Ammon's horn (tissue), 1 donor: ENCODE measurements at regions not wholly inside any gene's neighbourhood (a gene's known extent, or its start where the extent isn't known, plus 50 kb on each side); places are given as distances from the start of the nearest gene placed in this dataset.

ENCODE experiments used
- DNase-seq: peaks from one replicate; pipeline ENCODE4 v3.0.0-alpha.2; 2016; ENCODE audit warnings: low spot score

DNA sequence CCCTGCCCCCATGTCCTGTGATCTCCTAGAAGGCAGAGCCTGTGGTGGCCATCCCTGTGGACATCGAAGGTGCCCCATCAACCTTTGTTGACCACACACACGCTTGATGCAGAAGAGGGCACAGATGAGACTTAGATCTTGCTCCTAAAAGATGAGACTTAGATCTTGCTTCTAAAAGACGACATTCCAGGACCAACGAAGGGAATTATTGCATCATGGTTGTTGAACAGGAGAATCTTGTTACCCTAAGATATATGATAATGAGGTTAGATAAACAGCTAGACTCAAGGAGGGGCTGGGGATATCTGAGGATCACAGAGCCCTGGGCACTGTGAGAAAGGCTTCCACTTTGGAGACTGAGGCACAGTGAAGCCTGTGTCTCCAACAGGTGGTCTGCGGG is 91.1 kb upstream of the WSCD2 start:
- DNase-seq, result no peak

DNA sequence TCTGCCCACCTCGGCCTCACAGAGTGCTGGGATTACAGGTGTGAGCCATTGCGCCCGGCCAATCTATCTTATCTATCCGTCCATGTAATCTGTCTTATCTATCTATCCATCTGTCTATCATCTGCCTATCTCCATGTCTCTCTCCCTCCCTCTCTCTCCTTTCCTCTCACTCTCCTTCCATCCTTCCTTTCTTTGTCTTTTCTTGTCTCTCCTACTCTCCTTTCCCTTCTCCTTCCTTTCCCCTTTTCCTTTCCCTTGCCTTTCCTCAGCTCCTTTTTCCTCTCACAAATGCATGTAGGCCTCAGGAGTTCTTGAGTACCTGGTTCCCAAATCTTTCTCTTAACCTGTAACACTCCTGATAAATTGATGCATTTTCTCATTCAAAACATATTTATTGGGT is 89.3 kb upstream of the WSCD2 start:
- DNase-seq, result no peak

DNA sequence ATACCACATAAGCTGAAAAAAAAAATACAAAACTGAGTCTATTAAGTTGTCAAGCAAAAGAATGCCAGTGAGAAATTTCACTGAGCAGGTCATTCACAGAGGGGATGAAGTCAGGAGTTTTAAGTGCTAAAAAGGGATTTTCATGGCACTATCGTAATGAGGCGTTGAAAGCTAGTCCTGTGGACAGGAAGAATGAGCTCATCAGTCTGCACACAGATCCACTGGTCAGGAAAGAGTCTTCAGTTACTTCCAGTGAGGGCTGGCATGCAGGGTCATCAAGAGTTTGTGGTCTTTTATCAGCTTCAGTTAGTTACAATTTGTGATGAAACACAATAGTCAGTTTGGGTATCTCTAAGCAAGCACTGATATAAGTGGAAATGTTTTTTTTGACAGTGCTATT is 88.1 kb upstream of the WSCD2 start:
- DNase-seq, result no peak

DNA sequence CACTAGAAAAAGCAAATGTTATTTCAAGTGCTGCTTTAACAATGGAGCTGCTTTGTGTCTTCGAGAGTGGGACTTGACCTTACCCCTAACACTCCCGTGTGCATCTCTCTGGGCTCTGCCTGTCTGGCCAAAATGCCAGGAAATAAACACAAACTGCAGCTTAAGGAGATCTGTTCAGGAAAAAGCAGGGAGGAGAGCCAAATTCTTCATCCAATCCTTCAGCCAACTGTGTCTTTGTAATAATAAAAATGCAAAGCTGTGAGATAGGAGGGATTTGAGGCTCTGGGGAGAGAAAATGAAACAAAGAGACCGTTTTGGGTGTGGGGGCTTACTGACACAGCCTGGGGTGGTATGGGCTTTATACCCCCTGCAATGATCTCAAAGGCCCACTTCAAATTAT is 85.8 kb upstream of the WSCD2 start:
- no peak for DNase-seq

DNA sequence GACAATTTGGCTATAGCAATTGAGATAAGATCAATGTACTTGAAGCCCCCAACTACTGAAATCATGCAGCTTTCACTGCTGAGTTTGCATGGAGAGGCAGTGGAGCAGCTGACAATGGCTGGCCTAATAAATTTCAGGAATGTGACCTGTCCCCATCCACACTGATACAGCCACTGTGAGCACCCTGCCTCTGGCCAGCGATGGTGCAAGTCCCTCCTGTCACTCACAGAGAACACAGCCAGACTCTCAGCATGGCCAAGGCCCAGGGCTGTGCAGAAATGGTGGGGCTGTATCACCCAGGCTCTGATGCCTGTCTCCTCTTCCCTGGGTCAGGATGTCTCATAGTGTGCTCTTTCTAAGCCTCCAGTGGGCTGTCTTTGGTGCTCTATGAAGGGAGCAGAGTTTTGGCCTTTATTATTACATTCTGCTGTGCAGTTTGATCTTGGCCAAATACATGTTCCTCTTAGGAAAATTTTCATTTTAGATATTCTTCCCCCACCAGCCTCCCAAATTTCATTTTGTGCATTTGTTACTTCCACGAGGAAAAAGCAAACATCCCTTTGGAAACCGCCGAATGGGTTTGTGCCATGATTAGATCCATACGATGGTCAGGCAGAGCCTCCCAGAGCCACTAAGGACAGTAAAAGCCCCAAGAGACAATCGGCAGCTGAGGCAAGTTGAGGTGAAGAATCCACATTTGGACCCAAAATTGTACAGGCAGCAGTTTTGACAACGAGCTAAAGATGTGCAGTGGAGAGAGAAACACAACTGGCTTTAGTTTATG is 85.1 kb upstream of the WSCD2 start:
- no peak for DNase-seq

DNA sequence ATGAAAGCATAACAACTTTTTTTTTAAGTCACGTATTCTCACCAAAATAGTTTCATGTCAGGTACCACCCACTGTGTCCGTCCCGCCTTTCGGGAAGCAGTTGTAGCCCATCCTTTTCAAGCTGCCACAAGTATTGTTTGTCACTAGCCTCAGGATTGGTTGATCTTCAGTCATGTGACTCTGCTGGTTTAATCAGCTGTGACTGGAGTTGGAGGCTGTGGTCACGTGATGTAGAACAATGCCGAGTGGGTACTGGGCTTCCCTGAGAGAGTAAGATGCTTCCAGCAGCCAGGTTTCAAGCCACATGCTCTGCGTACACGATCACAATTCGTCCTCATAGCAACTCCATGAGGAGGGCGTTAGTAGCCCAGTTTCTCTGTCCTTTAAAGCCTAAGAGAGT is 83.0 kb upstream of the WSCD2 start:
- no peak for DNase-seq

DNA sequence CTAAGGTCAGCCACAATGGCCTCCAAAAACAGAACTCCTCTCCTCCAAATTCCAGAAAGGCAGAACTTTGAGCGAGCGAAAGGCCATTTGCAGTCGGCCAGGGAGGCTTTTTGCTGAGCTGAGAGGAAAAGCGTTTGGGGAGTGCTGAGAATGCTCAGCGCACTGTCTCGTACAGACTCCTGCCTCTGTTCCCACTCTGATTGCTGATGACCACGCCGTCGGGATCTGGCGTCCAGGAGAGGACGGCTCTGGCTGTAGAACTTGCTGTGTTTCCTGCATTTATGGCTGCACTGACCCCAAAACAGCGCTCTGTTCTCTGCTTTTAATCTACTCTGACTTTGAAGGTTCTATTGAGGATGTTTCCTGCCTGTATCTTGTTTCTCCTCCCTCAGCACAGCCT is 82.4 kb upstream of the WSCD2 start:
- no peak for DNase-seq

DNA sequence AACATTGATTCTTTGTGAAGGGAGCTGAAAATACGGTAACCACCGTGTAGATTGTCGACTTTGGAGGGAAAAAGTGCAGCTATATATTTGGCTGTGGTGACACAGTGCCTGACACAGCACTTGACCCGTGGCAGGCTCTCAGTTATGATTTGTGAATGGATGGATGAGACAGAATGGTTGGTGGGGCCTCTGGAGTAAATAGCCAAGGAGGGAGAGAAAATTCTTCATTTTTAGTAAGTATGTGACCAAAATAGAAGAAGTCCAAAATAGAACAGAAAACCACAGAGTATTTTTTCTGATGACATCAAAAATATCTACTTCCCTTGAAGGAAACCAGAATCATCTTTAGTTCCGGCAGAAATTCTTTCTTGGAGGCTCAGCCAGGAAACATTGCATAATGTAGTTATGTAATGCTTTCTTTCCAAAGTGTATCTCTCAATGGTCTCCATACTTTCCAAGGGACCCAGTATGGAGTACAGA is 82.0 kb upstream of the WSCD2 start:
- DNase-seq, result no peak

DNA sequence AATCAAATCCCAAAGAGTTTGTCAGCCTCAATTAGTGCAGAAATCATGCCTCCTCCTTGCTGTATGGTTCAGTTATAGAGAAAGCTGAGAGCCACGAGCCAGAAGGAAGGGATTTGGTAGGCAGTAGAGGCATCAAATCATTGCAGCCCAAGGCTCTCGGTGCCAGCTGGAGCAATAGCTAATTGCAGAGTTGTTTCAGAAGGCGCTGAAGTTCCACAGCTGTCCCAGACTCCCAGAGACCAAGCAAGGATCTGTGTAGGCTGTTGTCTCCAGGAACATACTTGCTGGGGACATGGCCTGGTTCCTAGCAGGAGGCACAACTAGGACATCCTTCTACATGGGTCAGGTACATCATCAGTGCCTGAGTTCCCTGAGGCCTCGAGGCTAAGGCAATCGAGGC is 80.4 kb upstream of the WSCD2 start:
- peak; percentile 13 for DNase-seq

DNA sequence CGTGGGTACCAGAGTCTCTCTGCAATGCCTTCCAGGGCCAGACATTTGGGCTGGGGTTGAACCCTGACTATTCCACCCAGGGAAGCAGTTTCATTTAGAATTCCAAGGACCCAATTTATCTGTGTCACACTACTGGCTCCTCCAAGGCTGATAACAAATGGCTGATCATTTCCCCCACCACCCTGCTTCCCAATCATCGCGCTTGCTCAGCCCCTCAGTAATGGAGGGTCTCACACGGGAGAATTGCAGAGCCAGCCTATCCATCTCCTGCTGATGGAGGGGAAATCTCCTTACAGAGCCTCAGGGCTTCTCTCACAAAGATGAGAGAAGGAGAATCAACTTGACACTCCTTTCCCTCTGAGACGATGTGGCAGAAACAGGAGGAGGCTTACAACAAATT is 78.4 kb upstream of the WSCD2 start:
- no peak for DNase-seq

DNA sequence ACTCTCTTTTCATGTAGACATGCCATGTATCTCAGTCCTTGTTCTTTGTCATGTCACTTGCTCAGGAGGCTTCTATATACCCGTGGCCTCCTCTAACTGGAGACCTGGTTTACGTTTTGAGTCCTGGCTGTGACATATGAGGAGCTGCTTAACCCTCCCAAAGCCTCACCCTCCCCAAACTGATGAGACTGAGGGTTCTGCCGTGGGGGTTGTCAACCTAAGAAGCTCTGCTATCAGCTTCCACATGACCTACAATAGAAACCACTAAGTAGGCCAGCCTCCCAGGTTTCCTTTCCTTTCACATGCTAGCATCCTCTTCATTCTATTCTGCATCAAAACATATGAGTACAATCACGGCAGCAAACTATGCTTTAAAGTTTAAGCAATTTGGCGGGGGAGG is 76.8 kb upstream of the WSCD2 start:
- no peak for DNase-seq

DNA sequence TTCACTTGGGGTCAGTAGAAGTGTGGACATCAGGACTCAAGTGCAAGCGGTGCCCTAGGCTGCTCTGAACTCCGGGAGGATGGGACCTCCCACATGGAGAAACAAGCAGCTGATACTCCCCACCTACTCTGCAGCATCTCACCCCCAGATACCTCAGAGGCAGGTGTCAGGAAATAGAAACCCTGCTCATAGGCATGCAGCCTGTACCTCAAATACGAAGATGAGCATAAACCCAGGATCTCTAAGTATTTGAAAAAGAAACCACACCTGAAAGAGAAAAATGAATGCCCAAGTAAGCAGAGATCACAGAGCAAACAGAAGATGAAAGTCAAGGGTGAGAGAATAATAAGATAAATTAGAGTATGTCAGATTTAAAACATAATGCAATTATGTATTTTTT is 75.6 kb upstream of the WSCD2 start:
- no peak for DNase-seq

DNA sequence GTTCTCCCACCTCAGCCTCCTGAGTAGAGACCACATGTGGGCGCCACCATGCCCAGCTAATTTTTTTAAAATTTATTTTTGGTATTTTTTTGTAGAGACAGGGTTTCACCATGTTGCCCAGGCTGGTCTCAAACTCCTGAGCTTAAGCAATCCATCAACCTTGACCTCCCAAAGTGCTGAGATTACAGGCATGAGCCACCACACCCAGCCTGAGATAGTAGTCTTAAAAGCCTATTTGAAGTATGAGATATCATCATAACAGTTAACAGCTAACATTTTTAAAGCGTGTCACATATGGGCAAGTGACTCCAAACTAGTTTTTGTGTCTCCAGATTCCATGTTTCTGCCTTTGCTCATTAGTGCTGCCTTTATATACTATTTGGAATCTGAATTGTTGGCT is 74.6 kb upstream of the WSCD2 start:
- no peak for DNase-seq

DNA sequence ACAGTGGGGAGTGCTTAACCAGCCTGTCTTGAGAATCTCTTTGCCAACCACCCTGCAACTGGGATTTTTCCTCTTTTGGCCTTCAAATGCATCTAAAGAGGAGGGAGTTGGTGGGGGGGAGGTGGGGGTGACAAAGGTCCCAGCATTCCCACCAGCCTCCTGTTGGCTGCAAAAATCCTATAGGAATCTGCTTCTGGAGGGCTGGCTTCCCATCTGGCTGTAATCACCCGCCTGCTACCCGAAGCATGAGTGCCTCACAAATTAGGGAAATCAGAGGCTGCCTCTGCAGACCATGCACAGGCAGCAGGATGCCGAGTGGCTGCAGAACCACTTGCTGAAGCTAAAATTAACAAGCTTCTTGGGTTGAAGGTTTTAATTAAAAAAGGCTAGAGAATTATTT is 73.9 kb upstream of the WSCD2 start:
- DNase-seq, result no peak

DNA sequence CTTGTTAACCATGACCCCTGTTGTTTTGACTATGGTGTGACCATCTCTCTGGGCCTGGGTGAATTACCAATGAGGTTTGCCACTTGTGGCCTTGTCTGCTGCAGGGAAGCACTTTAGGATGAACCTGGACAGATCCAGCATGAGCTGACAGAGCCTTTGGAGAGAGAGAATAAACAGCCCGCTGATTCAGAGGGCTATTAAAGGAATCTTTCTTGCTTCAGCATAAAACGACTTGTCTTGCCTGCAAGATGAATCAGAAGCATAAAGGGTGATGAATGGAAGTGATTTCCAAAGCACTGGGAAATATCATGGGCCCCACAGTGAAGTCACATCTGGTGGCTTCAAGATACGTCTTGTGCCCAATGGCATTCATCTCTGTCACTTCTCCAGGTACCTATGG is 69.0 kb upstream of the WSCD2 start:
- DNase-seq, result no peak

DNA sequence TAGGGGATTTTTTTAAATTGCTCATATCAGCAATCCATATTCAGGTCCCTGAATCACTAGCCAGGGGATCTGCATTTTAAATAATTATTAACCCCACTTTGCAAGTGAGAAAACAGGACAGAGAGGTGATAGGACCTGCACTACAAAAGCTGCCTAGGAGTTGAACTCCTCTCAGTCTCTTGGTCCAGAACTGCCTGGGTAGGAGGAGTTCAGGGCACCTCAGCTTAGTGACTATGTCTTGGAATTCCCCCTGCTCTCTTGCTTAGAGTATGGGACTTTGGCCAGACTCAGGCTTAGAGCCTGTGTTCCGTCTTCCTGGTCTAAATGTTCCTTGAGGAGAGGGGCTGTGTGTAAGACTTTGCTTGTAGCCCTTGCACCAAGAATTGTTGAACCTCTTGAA is 68.2 kb upstream of the WSCD2 start:
- no peak for DNase-seq

DNA sequence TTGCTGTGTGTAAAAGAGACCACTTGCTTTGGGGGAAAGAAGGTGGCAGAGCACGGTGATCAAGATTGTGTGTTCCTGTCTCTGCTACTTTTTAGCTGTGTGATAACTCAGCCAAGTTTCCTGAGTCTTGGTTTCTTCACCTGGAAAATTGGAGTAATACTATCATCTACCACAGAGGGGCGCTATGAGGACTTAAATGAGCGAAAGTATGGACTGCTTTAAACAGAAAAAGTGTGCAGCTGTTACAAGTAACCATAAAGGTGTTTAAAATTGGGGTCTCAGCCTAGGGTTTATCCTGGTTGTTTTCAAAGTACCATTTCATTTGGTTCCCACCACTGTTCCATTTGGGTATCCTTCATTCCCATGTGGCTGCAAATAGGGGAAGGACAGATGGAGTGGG is 65.9 kb upstream of the WSCD2 start:
- DNase-seq, result no peak

DNA sequence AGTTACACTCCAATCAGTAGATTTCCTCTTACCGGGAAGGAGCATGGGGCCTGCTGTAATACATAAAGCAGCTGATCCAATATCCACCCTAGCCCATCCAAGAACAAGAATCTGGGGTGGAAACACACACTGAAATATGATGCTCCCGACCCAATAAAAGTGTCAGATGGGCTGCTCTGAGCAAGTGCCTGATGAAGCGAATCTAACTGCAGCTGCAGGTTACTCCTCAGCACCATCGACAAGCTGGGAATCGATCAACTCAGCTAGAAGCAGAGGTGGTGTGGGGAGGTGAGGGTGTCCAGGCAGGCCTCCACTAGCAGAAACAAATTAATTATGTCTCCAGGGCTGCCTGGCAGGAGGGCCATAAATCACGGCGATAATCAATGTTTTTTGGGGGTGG is 64.0 kb upstream of the WSCD2 start:
- DNase-seq, result no peak

DNA sequence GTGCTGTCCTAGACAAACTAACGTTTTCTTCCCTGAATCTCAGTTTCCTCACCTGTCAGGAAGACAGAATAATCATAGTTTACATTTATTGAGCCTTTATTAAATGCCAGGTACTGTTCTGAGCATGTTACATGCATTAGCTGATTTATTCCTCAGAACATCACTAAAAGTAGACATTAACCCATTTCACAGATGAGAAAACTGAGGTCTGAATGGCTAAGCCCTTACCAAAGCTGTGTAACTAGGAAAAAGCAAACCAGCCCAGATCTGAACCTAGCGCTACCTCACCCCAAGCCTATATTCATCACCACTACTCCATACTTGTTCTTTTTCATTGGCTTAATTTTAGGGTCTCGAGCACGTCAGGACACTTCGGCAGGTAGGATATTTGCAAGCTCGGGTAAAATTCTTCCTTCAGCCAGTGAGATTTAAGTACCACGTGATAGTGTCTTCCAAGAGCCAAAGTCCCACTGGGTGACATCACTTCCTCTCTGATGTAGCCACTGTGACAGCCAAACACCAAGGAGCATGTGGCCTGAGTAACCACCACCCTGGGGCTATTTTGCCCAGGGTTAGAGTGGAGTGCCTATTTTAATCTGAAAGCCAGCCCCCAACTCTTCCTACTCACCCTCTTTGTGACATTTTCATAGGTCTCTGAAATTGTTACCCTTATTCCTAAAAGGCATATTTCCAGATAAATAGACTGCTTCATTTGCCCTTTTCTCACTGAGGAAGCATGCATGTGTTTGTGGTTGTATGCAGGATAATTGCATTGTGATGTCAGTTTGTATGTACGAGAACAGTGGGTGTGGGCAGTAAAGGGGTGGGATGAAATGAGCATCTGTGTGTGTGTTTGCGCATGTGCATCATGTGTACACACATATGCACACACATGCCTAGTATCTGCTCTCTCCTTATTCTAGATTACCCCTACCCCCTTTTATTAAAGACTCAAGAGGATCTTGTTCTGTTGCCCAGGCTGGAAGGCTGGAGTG is 62.2 kb upstream of the WSCD2 start:
- DNase-seq, result no peak

DNA sequence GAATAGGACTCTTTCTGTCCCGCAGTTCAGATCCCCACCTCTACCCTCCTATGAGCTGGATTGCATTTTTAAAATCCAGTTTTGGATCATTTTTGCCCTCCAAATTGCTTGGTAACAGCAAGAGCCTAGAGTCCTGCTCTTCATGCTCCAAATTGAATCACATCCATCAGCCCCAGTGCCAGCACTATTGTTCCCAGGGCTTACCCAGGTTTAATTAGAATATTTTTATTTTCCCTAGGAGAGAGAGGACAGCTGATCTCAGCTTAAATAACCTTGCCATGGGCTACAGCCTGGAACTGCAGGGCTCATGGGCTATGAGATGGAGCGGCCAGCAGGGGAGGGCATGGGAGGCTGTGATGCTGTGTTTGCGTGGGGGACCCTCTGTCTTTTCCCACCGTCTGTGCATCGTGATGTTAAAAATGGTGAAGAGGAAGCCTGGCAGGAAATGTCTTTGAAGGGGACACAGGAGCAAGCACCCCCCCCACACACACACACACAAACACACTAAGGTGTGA is 59.4 kb upstream of the WSCD2 start:
- DNase-seq, result no peak

DNA sequence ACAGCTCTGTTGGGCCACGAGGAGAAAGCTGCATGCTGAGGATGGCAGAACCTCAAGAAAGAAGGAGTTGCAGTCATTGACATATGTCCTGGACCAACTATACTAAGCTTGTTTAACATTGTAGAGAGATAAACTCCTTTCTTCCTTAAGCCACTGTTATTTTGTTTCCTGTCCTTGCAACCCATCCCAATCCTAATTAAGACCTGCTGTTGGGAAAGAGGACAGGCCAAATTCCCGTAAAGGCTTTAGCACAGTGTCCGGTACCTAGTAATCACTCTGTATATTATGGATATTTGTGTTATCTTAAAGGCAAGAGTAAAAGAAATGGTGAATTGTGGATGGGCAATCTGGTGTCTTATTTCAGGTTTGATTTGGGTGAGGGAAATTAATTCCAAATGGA is 53.5 kb upstream of the WSCD2 start:
- DNase-seq, result no peak

DNA sequence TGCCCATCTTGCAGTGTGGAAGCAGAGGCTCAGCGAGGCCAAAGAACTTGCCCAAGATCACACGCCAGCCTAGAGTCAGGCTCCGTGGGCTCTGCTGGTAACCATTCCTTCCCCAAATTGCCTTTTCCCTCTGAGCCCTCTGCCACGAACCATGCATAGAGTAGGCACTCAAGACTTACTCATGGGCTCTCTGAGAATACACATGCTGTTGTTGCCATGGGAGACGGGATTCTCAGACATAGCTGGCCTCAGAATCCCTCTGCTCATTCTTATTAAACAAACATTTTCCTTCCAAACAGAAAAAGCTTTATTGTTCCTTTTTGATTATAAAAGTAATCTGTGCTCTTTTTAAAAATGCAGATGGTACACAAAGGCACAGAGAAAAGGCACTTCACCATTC is 52.5 kb upstream of the WSCD2 start:
- peak; percentile 21 for DNase-seq

DNA sequence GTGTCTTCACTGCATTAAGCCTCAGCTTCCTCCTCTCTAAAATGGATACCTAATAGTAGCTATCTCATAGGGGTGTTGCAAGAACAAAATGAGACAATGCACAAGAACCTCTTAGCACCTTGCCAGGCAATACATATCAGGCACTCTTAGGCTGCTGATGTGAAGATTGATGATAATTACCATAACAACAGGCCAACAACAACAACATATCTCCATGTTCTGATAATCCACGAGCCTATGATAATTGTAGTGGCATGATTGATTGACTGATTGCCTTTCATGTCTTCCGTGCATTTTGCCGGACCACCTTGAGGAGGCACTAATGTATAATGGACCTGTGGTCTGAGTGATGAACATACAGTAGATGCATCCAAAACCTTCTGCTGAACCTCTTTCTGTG is 50.7 kb upstream of the WSCD2 start:
- no peak for DNase-seq
